GM13977 (cell line): ENCODE measurements at regions not wholly inside any gene's neighbourhood (a gene's known extent, or its start where the extent isn't known, plus 50 kb on each side); places are given as distances from the start of the nearest gene placed in this dataset.

ENCODE experiments used
- DNase-seq: peaks from one replicate; pipeline ENCODE4 v3.0.0; 2012; ENCODE audit warnings: low spot score
- CTCF ChIP-seq: IDR thresholded peaks from 2 replicates; pipeline ENCODE4 v1.5.1; 2012; ENCODE audit warnings: mild to moderate bottlenecking, control low read depth; ENCODE audit not compliant: insufficient read depth; ENCODE audit errors: extremely low read depth, missing control alignments
- in situ Hi-C: fragments of 300-500 bp; cut with MboI; formaldehyde crosslinking; loops from one replicate; pipeline ENCODE4 v1.12.0; 2022; ENCODE audit warnings: low sequenced_read_pairs, low pct_unique_long_range_greater_than_20kb, mixed read lengths, inconsistent platforms; ENCODE audit not compliant: unreplicated experiment

- DNase-seq = no peak
- in situ Hi-C loops = no loop called here
- no peak for TF ChIP-seq CTCF
Measured at GRCh38 chr6:11865680-11866300, 87.2 kb upstream of the ADTRP start.

GRCh38 chr6:11858439-11858838 is 79.8 kb upstream of the ADTRP start:
- no peak for DNase-seq
- in situ Hi-C loops = no loop called here
- TF ChIP-seq CTCF = no peak

- TF ChIP-seq CTCF = no peak
- DNase-seq = no peak
- in situ Hi-C loops = no loop called here
Measured at GRCh38 chr6:11855743-11856142, 77.1 kb upstream of the ADTRP start.

- DNase-seq = no peak
- no peak for TF ChIP-seq CTCF
- in situ Hi-C loops = no loop called here
Measured at GRCh38 chr6:11854408-11855165, 76.0 kb upstream of the ADTRP start.

- in situ Hi-C loops = no loop called here
- no peak for DNase-seq
- TF ChIP-seq CTCF = no peak
Measured at GRCh38 chr6:11853678-11854407, 75.2 kb upstream of the ADTRP start.

- in situ Hi-C loops = no loop called here
- no peak for TF ChIP-seq CTCF
Measured at GRCh38 chr6:11852061-11852651, 73.6 kb upstream of the ADTRP start.

More at GRCh38 chr6:11852061-11852651, 73.6 kb upstream of the ADTRP start:
- DNase-seq = no peak
